NCI-H2171 (cell line): ENCODE measurements at regions not wholly inside any gene's neighbourhood (a gene's known extent, or its start where the extent isn't known, plus 50 kb on each side); places are given as distances from the start of the nearest gene placed in this dataset.
"Not testable (repeated sequence)": the region's sequence is repeated elsewhere in the genome, so short reads cannot be mapped to it uniquely, and the experiment has no call there.

ENCODE experiments used
- DNase-seq: peaks from one replicate; lab custom pipeline; 2025; lab: John Stamatoyannopoulos, UW

DNA sequence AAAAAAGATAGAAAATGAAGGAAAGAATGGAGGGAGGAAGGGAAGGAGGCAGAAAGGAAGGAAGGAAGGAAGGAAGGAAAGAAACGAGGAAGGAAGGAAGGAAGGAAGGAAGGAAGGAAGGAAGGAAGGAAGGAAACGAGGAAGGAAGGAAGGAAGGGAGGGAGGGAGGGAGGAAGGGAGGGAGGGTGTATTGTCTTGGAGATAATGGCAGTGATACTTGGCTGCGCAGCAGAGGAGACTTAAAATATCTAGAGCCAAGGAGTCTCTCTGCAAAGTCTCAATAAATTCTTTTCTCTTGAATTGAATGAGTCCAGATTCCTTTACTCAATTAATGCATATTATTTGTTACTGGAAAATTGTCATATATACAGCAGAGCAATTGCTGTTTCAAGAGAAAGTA is 1059.7 kb downstream of the ZPLD1 start:
- DNase-seq = no peak

DNA sequence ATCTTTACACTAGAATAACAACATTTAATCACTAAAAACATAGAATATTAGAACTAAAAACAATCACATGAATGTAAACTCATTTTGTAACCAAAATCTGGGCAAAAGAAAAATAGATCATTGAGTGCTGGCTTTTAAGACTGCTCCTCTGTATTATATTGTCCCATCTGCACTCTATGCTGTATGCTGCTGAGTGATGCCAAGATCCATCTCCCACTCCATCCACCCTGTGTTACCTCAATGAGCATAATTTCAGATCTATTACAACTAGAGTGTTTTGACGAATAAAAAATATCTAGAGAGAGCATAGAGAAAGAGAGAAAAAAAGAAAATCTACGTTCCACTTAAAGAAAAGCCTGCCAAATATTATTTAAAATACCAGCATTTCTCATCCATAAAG is 1060.4 kb downstream of the ZPLD1 start:
- no peak for DNase-seq

DNA sequence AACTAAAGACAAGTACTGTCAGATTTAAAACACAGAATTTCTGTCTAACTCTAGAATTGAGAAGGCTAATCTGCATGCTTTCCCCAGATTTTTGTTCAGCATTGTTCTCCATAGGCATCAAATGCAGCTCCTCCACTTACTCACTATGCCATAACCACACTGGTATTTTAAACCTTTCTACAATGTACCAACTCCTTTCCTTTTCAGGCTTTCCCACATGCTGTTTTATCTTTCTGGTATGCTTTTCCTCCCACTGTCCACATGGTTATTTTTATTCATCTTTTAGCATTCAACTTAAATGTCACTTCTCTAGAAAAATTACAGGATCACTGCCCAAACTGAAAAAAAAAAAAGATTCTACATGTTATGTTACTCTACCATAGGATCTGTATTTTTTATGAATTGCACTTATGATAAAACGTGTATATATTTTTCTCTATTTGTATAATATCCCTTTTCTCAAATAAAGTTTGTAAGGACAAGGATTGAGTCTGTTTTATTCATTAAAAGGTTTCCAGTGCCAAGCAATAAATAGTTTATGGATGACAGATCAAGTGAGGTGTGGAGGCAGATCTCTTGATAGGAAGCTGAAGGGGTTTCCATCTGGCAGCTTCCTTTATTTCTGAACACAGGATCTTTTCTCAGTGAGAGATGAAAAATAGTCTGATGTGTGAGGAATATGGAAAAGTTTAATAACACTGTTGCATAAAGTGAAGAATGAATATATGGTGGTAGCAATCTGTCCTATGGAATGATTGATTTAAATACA is 1064.5 kb downstream of the ZPLD1 start:
- DNase-seq = no peak

DNA sequence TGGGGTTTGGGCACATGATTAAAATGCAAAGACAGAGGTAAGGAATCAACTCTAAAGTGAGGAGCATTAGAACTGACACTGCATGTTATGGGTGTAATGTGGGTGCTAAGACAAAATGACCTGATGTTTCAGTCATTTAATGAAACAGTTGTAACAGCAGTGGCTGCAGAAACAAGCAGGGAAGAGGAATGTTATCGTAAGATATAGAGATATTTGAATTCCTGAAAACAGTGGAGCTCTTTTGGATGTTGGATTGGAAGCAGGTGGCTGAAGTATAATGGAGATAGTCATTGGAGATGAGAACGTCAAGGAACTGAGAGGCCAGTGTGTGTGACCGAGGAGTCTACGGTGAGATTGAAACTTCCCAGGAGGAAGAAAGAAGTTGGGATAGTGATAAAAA is 1065.2 kb downstream of the ZPLD1 start:
- DNase-seq = no peak

DNA sequence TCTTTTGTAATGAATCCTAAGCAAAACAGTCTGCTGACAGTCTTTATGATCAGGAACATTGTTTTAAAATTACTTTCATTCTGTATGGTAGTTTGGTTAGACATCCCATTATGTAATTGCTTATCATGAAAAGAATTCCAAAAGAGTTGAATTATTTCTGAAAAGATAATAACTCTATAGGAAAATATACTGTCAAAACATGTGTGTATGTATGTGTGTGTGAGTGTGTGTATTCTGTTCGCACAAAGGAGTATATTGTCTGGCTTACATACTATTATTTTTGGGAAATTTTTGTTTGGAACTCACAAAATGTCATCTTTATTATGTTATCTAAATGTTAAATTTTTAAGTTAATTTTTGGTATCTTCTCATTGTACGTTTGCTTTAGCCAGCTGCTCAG is 1075.9 kb downstream of the ZPLD1 start:
- DNase-seq = no peak

DNA sequence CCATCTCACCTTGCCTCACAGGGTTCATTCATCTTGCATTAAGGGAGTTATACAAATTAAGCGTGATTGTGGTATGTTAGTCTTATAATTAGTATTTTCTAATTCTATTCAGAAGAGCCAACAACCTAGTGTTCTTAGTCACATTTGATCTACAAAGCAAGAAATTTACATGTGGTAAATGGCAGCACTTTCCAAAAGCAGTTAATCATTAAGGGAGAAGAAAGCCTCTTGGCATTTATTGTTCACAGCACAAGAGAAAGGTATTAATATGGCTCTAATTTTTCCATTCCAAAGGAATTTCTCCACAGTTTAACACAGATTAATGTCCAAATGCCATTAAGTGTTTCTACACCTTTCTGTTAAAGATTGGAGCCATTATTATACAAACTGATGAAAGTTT is 1077.1 kb downstream of the ZPLD1 start:
- no peak for DNase-seq

DNA sequence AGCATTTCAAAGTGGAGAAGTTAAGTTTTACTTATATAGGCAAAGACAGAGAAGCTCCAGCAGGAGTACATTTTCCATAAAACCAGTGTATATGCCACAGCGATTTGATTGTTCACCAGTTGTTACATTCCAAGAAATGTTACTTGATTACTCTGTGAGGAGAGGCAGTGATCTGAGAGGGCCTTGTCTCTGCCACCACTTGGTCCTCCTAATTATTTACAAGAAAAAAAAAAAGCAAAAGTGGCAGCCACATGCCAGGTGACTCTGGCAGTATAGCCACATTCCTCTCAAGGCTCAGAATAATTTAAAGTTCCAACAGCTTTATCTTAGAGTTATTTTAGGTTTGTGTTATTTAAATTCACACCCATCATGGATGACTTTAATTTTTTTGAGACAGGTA is 1077.8 kb downstream of the ZPLD1 start:
- DNase-seq = no peak

DNA sequence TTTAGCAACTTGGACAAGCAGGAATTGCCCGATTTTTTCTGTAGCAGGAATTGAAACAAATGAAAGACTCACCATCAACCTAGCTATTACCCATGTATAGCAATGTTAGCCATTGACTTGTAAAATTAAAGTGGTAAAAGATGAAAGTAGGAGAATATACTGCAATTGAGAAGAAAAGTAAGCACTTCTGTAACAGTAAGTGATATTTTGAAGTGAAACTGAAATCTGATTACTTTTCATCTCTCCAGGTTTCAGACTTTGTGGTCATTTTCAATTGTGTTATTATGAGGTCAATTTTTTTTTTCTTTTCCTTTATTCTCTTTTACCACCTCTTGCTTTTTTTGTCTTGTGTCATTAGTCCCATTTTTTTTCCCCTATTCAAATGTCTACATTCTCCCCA is 1078.2 kb downstream of the ZPLD1 start:
- no peak for DNase-seq

DNA sequence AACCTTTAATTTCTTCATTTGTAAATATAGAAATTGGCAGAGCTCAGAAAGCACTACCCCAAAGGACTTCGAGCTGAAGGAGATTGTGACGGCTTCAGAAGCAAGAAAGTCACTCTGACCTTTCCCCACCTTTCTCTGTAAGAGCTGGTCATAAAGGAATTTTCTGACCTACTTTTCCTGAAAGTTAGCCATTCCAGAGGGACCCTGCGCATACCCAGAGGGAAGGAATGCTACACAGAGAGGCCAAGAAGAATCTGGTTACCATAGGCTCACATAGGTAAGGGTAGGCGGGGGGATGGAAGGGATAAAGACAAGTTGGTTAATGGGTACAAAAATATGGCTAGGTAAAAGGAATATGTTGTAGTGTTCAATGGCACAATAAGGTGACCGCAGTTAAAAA is 1080.3 kb downstream of the ZPLD1 start:
- DNase-seq = no peak

DNA sequence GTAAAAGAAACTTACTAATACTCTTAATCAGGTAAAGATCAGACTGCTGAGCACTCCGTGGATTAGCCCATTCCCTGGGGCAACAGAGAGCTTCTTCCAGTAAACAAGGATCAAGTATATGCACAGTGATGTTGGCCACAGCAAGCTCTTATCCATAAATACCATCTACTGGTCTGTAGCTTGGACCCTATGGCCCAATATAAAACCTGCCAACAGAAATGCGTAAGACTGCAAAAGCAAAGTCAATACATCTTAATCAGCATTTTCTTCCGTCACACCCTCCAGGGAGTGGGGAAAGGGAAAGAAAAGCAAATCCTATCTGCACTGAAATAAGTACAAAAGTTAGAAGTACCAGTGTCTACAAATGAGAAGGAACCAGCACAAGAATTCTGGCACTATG is 1082.1 kb downstream of the ZPLD1 start:
- DNase-seq = no peak

DNA sequence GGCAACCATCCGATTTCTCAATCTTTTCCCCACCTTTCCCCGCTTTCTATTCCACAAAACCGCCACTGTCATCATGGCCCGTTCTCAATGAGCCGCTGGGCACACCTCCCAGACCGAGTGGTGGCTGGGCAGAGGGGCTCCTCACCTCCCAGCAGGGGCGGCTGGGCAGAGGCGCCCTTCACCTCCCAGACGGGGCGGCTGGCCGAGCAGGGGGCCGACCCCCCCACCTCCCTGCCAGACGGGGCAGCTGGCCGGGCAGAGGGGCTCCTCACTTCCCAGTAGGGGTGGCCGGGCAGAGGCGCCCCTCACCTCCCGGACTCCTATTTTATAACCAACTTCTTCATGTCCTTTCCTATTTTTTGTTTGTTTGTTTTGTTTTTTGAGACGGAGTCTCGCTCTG is 1096.5 kb downstream of the ZPLD1 start:
- not testable (repeated sequence) for DNase-seq

DNA sequence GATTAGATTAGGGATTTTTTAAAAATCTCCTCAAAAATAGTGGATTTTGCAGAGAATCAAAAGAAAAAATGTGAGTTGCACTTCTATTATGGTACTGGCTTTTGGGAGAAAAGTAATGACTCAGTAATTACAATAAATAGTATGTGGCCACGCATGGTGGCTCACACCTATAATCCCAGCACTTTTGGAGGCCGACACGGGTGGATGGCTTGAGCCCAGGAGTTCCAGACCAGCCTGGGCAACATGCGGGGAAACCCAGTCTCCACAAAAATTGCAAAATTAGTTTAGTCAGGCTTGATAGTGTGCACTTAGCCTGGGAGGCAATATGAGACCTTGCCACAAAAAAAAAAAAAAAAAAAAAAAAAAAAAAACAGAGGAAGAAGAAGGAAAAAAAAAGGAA is 1098.2 kb downstream of the ZPLD1 start:
- no peak for DNase-seq

DNA sequence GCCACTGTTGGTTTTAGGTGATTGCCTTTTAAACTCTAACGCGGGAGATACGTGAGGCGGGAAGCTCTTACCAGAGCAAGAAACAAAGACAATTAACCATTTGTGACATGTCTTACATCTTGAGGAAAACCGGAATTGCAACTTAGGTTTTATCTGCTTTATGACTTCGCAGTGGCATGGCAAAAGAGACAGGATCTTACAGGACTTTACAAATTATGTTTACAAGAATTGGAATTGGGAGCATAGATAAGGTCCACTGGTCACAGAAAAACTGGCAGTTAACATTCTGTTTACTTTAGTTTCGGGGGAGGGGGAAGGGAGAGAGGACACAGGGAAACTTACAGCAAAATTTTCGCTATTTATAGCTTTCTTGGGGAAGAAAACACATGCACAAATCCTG is 1119.6 kb downstream of the ZPLD1 start:
- DNase-seq = no peak

DNA sequence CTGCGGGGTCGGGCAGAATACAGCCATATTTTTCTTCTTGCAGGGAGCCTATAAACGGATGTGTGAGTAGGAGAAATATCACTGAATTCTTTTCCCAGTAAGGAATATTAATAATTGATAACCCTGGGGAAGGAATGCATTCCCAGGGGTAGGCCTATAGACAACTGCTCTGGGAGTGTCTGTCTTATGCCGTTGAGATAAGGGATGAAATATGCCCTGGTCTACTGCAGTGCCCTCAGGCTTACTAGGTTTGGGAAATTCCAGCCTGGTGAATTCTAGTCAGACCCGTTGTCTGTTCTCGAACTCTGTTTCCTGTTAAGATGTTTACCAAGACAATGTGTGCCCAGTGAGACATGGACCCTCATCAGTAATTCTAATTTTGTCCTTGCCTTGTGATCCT is 1129.3 kb downstream of the ZPLD1 start:
- not testable (repeated sequence) for DNase-seq

DNA sequence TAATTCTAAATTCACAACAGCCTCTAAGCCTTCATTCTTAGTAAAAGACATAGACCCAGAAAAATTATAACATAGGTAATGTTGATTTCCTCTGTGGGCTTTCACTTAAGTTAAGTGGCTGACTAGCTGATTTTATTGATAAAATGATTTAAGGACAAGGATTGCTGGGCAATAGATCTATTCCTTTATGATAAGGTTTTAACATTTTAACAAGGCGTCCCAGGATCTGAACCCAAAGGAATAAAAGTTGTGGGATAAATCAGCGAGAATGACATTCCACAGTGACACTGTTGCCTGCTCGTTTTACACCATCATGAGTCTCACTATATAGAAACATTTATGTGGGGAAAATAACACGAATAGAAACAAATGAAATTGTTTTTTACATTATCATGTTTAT is 1151.0 kb downstream of the ZPLD1 start:
- DNase-seq = no peak

DNA sequence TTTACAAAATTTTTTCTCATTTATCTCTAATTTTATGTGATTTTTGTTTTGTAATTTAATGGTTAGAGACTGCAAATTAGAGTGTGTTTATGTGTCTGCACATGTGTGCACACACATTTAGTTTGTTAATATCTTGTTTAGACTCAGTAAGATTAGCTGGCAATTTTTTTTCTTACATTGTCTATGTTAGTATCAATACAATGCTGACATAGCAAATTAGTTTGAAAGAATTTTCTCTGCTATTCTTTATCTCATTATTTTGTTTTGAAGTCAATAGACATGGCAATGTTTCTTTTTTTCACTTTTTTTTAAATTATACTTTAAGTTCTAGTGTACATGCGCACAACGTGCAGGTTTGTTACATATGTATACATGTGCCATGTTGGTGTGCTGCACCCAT is 1155.0 kb downstream of the ZPLD1 start:
- DNase-seq = no peak

DNA sequence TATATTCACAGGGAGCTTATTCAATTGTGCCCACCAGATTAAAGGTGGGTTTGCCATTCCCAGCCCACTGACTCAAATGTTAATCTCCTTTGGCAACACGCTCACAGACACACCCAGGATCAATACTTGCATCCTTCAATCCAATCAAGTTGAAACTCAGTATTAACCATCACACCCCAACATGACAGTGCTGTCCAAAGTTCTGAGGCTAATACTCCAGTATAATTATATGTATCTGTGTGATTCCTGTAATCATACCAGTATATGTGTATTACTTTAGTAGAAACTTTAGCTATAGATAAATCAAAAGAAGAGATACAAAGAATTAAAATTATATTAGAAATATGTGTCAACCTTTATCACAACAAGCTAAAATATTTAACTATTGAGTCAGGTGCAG is 1166.0 kb downstream of the ZPLD1 start:
- no peak for DNase-seq

DNA sequence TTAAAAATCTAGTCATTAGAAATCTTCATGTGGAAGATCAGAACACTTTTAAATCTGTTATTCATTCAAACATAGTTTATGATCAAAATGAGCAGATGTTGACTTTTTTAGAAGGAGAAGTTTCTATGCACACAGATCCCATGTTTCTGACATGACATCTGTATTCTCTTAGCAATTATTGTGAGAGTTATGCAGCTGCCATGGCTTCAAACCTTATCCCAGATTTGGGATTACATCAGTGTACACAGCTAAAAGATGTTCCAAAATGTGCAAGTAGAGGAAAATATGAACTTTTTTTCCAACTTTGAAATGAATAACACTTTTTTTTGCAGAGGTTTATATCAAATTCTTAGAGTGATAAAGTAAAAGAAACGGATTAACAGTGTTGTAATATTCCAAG is 1166.9 kb downstream of the ZPLD1 start:
- DNase-seq = no peak

DNA sequence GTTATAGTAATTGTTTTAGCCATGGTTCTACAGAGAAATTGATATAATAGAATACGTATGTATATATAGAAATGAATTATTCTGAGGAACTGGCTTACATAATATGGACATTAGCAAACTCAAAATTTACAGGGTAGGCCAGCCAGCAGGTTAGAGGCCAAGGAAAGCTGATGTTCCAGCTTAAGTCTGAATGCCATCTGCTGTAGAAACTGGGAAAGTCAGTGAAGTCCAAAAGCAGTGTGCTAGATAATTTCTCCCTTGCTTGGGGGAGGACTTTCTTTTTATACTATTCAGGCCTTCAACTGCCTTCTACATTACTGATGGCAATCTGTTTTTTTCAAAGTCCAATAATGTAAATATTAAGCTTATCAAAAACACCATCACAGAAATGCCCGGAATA is 1174.7 kb downstream of the ZPLD1 start:
- no peak for DNase-seq

DNA sequence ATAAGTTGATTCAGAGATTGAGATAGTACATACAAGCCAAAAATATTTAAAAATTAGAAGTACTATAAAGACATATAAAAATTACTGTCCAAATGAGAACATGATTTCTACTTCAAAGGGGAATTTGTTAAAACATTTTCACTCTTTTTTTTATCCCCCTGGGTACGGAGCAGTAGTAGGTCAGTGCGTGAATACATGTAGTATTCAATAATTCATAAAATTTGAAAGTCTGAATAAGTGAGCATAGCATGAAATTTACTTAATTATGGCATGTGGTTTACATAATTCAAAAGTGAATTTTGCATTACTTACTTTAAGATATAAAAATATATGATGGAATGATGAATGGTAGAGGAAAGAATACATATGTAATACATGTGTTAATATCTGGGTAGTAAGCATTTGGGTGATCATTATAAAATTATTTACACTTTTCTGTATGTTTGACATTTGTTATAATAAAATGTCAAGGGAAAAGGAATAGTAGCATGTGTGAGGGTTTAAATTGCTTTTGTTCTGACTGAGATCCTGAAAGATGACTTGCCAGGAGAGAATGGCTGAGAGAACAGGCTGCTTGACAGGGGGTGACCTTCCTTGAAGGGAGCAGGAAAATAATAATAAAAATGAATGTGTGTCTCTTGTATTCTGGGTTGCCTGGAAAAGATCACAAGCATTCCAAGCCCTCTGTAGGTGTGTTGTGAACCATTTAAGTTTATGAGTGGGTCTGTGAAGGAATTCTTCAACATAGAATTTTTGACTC is 1178.8 kb downstream of the ZPLD1 start:
- no peak for DNase-seq

DNA sequence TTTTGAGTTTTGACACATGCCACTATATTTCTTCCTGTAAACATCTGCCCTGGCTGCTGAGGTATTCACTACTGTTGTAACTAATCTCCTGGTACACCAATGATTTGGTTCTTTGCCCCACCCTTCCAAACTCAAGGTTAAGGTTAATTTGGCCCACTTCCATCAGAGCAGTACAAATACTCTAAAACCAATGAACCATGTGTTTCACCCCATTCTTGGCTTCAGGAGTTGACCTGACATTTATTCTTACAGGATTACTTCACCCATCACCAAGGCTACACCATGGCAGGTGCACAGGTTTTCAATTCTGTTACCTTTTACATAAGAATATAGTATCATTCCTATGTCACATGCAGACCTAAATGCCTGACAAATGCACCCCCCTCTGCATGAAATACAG is 1179.9 kb downstream of the ZPLD1 start:
- no peak for DNase-seq

DNA sequence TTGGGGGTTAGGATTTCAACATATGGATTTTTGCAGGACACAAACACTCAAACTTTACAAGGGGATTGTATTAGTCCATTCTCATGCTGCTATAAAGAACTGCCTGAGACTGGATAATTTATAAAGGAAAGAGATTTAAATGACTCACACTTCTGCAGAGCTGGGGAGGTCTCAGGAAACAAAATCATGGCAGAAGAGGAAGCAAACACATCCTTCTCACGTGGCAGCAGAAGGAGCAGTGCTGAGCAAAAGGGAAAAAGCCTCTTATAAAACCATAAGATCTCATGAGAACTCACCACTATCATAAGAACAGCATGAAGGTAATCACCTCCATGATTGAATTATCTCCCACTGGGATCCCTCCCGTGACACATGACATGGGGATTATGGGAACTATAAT is 1183.1 kb downstream of the ZPLD1 start:
- DNase-seq = no peak

DNA sequence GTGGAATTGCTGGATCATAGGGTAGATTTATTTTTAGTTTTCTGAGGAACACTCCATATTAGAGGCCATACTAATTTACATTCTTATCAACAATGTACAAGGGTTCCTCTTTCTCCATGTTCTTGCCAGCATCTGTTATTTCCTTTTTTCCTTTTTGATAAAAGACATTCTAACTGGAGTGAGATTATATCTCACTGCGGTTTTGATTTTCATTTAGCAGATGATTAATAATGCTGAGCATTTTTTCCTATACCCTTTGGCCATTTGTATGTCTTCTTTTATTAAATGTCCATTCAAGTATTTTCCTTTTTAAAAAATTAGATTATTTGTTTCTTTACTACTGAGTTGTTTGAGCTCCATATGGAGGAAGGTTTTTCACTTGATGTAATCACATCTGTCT is 1189.5 kb downstream of the ZPLD1 start:
- no peak for DNase-seq

DNA sequence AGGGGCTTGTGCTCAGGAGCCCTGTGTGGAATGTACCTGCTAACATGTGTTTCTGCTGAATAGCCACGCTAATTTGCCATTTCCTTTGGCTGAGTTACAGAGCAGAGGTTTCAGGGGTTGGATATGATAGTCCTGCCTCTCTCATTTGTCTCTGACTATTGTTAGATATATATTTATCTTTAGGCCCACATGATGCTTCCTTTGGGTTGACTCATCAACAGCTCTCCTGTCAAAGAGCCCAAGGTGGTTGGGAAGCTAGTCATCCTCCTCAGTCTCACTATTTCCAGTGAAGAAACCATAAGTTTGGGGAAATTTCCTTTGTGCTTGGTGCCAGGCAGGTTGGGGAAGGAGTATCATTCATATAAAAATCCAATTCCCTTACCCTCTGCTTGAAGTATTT is 1194.6 kb downstream of the ZPLD1 start:
- no peak for DNase-seq
